ENCODE measurements at regions not wholly inside any gene's neighbourhood (a gene's known extent, or its start where the extent isn't known, plus 50 kb on each side); places are given as distances from the start of the nearest gene placed in this dataset.

DNA sequence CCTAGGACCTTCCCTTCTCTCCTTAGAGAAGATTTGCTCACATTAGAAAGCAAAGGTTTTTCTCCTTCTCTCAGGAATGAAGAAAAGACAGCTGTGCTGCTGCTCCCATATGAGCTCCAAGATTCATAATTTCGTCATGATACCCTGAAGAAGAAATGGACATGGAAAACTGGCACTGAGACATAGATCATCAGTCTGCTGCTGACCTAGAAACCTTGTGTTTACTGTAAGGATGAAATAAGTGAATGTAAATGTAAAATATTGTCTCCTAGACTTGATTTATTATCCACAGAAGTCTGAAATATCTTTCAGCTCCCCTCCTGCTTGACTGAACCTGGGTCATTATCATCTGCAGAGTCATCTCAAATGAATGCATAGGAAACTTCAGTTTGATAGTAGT lies 77.9 kb downstream of the ZC3H11B start:
- no peaks in the 10 kb centered on the region for H3K9me3 ChIP-seq (ENCODE audit: insufficient read depth, low read depth, low read length)
- no peaks in the 10 kb centered on the region for H4K20me1 ChIP-seq (ENCODE audit: insufficient read depth, low read length, poor library complexity, severe bottlenecking)
- no peak overlapping the region for H2AFZ ChIP-seq (ENCODE audit: low read length)
- H3K4me1 ChIP-seq (ENCODE audit: insufficient read depth, low read length, poor library complexity, severe bottlenecking) = no peaks in the 10 kb centered on the region
- no peaks in the 10 kb centered on the region for H3K36me3 ChIP-seq (ENCODE audit: insufficient read depth, low read length)
- H3K79me2 ChIP-seq (ENCODE audit: insufficient read depth, low read length) = no peaks in the 10 kb centered on the region
- H3K4me3 ChIP-seq (ENCODE audit: low read length, poor library complexity, severe bottlenecking) = no peak overlapping the region
- no peak overlapping the region for H3K9ac ChIP-seq (ENCODE audit: low read depth, low read length, poor library complexity, severe bottlenecking)
- no peaks in the 10 kb centered on the region for H3K9me2 ChIP-seq (replicated peaks; ENCODE audit: low read depth, low read length)
- no peaks in the 10 kb centered on the region for H3F3A ChIP-seq (ENCODE audit: low read depth)
- H3K27me3 ChIP-seq (ENCODE audit: insufficient read depth, low read length, poor library complexity, severe bottlenecking) = no peaks in the 10 kb centered on the region
- TF ChIP-seq EZH2phosphoT487 (IDR thresholded peaks at IDR 0.05; ENCODE audit: borderline replicate concordance) = no peak
- no peak overlapping the region for H3K4me2 ChIP-seq (ENCODE audit: low read depth, low read length, poor library complexity, severe bottlenecking)

DNA sequence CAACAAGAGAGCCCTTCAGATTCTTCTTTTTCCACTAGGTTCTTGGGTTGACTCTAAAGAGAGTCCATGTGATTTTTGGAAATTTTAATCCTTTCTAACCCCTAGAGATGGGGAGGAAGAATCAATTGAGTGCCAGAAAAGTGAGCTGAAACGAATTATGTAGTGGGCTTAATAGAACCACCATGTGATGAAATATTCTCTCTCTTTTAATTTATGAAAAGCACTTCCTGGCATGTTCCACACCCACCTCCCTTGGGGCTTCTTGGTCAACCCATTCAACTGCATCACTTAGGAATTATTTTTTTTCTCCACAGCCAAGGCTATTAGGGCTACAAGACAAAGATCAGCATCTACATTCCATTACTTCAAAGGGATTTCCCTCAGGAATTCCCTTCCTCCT lies 79.6 kb downstream of the ZC3H11B start:
- no peak overlapping the region for H3K4me3 ChIP-seq (ENCODE audit: low read length, poor library complexity, severe bottlenecking)
- no peaks in the 10 kb centered on the region for H3K36me3 ChIP-seq (ENCODE audit: insufficient read depth, low read length)
- no peak overlapping the region for H2AFZ ChIP-seq (ENCODE audit: low read length)
- no peaks in the 10 kb centered on the region for H3K79me2 ChIP-seq (ENCODE audit: insufficient read depth, low read length)
- no peaks in the 10 kb centered on the region for H3F3A ChIP-seq (ENCODE audit: low read depth)
- no peaks in the 10 kb centered on the region for H3K27me3 ChIP-seq (ENCODE audit: insufficient read depth, low read length, poor library complexity, severe bottlenecking)
- H3K9me2 ChIP-seq (replicated peaks; ENCODE audit: low read depth, low read length) = no peaks in the 10 kb centered on the region
- no peaks in the 10 kb centered on the region for H4K20me1 ChIP-seq (ENCODE audit: insufficient read depth, low read length, poor library complexity, severe bottlenecking)
- TF ChIP-seq, protein P1, sequence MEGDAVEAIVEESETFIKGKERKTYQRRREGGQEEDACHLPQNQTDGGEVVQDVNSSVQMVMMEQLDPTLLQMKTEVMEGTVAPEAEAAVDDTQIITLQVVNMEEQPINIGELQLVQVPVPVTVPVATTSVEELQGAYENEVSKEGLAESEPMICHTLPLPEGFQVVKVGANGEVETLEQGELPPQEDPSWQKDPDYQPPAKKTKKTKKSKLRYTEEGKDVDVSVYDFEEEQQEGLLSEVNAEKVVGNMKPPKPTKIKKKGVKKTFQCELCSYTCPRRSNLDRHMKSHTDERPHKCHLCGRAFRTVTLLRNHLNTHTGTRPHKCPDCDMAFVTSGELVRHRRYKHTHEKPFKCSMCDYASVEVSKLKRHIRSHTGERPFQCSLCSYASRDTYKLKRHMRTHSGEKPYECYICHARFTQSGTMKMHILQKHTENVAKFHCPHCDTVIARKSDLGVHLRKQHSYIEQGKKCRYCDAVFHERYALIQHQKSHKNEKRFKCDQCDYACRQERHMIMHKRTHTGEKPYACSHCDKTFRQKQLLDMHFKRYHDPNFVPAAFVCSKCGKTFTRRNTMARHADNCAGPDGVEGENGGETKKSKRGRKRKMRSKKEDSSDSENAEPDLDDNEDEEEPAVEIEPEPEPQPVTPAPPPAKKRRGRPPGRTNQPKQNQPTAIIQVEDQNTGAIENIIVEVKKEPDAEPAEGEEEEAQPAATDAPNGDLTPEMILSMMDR (conservative IDR thresholded peaks at IDR 0.05; ENCODE audit: low read length) = no peak
- TF ChIP-seq EZH2phosphoT487 (IDR thresholded peaks at IDR 0.05; ENCODE audit: borderline replicate concordance) = no peak
- H3K9me3 ChIP-seq (ENCODE audit: insufficient read depth, low read depth, low read length) = no peaks in the 10 kb centered on the region
- H3K4me2 ChIP-seq (ENCODE audit: low read depth, low read length, poor library complexity, severe bottlenecking) = no peak overlapping the region
- H3K4me1 ChIP-seq (ENCODE audit: insufficient read depth, low read length, poor library complexity, severe bottlenecking) = no peaks in the 10 kb centered on the region
- no peak overlapping the region for H3K9ac ChIP-seq (ENCODE audit: low read depth, low read length, poor library complexity, severe bottlenecking)

DNA sequence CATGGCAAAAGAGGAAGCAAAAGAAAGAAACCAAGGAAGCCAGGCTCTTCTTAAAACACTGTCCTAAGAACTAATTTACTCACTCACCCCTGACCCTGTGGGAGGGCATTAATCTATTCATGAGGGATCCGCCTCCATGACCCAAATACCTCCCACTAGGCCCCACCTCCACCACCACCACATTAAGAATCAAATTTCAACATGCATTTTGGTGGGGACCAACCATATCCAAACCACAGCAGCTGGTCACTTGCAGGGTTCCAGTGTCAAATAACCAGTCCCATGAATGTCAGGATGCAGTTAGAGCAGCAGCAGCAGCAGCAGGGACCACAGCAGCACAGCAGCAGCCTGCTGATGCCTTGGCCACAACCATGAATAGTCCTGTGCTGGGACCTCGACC lies 83.8 kb downstream of the ZC3H11B start:
- TF ChIP-seq EZH2phosphoT487 (IDR thresholded peaks at IDR 0.05; ENCODE audit: borderline replicate concordance) = no peak
- TF ChIP-seq, protein P1 (conservative IDR thresholded peaks at IDR 0.05; ENCODE audit: low read length) = no peak
- Histone ChIP-seq H3K9me3 (ENCODE audit: insufficient read depth, low read depth, low read length) (no peaks in the 10 kb centered on the region), H4K20me1 (ENCODE audit: insufficient read depth, low read length, poor library complexity, severe bottlenecking) (no peaks in the 10 kb centered on the region), H2AFZ (ENCODE audit: low read length) (no peak overlapping the region), H3K27me3 (ENCODE audit: insufficient read depth, low read length, poor library complexity, severe bottlenecking) (no peaks in the 10 kb centered on the region), H3K79me2 (ENCODE audit: insufficient read depth, low read length) (no peaks in the 10 kb centered on the region), H3K9ac (ENCODE audit: low read depth, low read length, poor library complexity, severe bottlenecking) (no peak overlapping the region), H3K4me2 (ENCODE audit: low read depth, low read length, poor library complexity, severe bottlenecking) (no peak overlapping the region), H3F3A (ENCODE audit: low read depth) (no peaks in the 10 kb centered on the region), H3K4me1 (ENCODE audit: insufficient read depth, low read length, poor library complexity, severe bottlenecking) (no peaks in the 10 kb centered on the region), H3K4me3 (ENCODE audit: low read length, poor library complexity, severe bottlenecking) (no peak overlapping the region), H3K9me2 (replicated peaks; ENCODE audit: low read depth, low read length) (no peaks in the 10 kb centered on the region), H3K36me3 (ENCODE audit: insufficient read depth, low read length) (no peaks in the 10 kb centered on the region)

DNA sequence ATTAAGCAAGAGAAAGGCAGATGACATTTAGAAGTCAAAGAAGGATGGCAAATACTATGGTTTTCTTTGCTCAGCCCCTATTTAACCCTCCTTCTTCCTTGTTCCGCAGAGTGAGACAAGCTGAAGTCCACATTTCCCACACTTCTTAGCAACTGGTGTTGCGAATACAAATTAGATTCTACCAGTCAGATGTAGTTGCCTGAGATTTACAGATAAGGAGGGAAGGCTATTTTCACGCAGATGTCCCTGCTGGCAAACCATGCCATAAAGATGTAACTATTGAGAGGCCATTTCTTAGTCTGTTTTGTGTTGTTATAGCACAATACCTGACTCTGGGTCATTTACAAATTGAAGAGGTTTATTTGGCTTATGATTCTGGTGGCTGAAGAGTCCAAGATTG lies 84.3 kb downstream of the ZC3H11B start:
- Histone ChIP-seq H3K4me3 (ENCODE audit: low read length, poor library complexity, severe bottlenecking) (no peak overlapping the region), H2AFZ (ENCODE audit: low read length) (no peak overlapping the region), H3K4me2 (ENCODE audit: low read depth, low read length, poor library complexity, severe bottlenecking) (no peak overlapping the region), H3F3A (ENCODE audit: low read depth) (no peaks in the 10 kb centered on the region), H3K9ac (ENCODE audit: low read depth, low read length, poor library complexity, severe bottlenecking) (no peak overlapping the region), H4K20me1 (ENCODE audit: insufficient read depth, low read length, poor library complexity, severe bottlenecking) (no peaks in the 10 kb centered on the region), H3K9me2 (replicated peaks; ENCODE audit: low read depth, low read length) (no peaks in the 10 kb centered on the region), H3K36me3 (ENCODE audit: insufficient read depth, low read length) (no peaks in the 10 kb centered on the region), H3K79me2 (ENCODE audit: insufficient read depth, low read length) (no peaks in the 10 kb centered on the region), H3K9me3 (ENCODE audit: insufficient read depth, low read depth, low read length) (no peaks in the 10 kb centered on the region), H3K4me1 (ENCODE audit: insufficient read depth, low read length, poor library complexity, severe bottlenecking) (no peaks in the 10 kb centered on the region), H3K27me3 (ENCODE audit: insufficient read depth, low read length, poor library complexity, severe bottlenecking) (no peaks in the 10 kb centered on the region)
- TF ChIP-seq EZH2phosphoT487 (IDR thresholded peaks at IDR 0.05; ENCODE audit: borderline replicate concordance) = no peak
- TF ChIP-seq, protein P1 (conservative IDR thresholded peaks at IDR 0.05; ENCODE audit: low read length) = no peak
